ENCODE measurements at regions not wholly inside any gene's neighbourhood (a gene's known extent, or its start where the extent isn't known, plus 50 kb on each side); places are given as distances from the start of the nearest gene placed in this dataset.
A peak's percentile ranks its signal among the peaks of the same experiment; 100 is the strongest.

DNA sequence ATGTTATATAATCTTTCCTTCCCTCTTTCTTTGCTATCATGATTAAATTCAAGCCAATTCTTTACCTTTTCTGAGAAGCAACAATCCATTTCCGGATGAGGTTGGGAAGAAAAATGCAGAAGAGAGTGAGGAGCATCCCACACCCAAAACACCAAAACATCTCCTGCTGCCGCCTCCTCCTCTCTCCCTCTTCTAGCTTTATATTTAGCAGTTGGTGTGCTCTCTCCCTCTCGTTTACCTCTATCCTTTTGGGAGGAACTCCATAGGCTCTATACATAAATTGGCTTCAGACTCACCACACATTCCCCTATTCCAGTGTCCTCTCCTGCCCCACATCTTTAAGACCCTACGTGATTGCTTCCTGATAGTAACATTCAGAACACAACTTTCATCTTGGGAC lies 332.2 kb upstream of the PLXNA2 start:
- no peaks in the 10 kb centered on the region for H3K4me1 Mint-ChIP-seq
- no peak for DNase-seq (ENCODE audit: low spot score in 2 of 2)
- H3K4me3 Mint-ChIP-seq, result no peak overlapping the region
- no peak for ATAC-seq
- H3K9me3 Mint-ChIP-seq, result no peaks in the 10 kb centered on the region
- H3K27ac Mint-ChIP-seq, result no peak overlapping the region
- no peaks in the 10 kb centered on the region for H3K36me3 Mint-ChIP-seq

DNA sequence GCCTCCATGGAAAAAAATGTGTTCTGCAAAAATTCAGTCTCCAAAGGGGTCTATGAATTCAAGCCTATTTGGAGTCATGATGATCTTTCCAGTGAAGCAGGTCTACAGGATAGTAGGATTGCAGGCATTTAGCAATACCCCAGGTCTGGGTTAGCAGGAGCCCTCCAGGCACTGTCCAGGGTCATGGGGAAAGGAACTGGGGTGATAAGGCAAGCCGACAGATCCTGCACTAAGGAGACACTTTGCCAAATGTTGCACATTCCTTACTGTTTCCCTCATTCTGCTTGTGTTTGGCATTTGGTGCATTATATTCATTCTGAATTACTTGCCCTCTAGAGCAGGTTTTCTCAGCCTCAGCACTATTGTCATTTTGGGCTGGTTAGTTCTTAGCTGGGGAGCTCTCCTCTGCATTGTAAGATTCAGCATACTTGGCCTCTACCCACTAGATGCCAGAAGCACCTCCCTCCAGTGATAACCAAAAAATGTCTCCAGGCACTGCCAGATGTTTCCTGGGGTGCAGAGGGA lies 333.3 kb upstream of the PLXNA2 start:
- ATAC-seq, result no peak
- Mint-ChIP-seq H3K27ac (no peak overlapping the region), H3K36me3 (no peaks in the 10 kb centered on the region), H3K9me3 (no peaks in the 10 kb centered on the region), H3K4me1 (no peaks in the 10 kb centered on the region), H3K4me3 (no peak overlapping the region)
- DNase-seq (ENCODE audit: low spot score in 2 of 2), result no peak

DNA sequence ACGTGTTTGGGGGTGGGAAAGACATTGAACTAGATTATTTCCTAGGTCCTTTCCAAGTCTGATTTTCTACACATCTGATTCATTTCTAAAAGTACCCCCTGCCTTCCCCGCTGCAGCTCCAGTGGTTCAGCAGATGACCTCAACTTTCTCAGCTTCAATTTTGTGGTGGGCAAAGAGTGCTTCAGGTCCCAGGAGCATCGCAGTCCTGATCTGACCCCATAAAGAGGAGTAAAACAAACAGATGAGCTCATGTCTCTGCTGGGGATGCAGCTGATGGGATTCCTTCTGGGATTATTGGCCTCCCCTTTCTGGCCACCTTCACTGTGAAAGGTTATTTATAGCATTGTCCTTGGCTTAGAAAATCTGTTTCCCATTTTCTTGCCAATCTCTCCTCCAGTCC lies 337.0 kb upstream of the PLXNA2 start:
- DNase-seq (ENCODE audit: low spot score in 2 of 2) (no peak), ATAC-seq (no peak)
- Mint-ChIP-seq H3K4me3 (no peak overlapping the region), H3K9me3 (no peaks in the 10 kb centered on the region), H3K27ac (no peak overlapping the region), H3K36me3 (no peaks in the 10 kb centered on the region), H3K4me1 (no peaks in the 10 kb centered on the region)

DNA sequence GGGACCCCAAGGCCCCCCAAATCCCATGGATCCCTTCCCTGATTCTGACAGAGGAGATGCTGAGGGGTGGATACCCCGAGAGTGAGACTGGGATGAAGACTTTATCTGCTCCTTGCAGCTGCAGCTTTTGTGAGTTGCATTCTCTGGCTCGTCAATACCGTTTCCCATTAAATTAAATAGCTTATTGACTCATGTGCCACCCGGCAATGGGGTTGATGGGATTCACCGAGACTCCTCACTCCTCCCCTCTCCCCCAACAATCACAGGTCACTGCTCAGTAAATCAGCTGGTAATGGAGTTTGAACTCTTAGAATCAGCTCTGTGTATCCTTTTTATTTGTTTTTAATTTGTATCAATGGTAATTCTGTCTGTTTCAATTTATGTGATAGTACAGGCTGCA lies 337.5 kb upstream of the PLXNA2 start:
- ATAC-seq (no peak), DNase-seq (ENCODE audit: low spot score in 2 of 2) (no peak)
- no peaks in the 10 kb centered on the region for H3K9me3 Mint-ChIP-seq
- no peak overlapping the region for H3K27ac Mint-ChIP-seq
- H3K36me3 Mint-ChIP-seq, result no peaks in the 10 kb centered on the region
- no peak overlapping the region for H3K4me3 Mint-ChIP-seq
- no peaks in the 10 kb centered on the region for H3K4me1 Mint-ChIP-seq

DNA sequence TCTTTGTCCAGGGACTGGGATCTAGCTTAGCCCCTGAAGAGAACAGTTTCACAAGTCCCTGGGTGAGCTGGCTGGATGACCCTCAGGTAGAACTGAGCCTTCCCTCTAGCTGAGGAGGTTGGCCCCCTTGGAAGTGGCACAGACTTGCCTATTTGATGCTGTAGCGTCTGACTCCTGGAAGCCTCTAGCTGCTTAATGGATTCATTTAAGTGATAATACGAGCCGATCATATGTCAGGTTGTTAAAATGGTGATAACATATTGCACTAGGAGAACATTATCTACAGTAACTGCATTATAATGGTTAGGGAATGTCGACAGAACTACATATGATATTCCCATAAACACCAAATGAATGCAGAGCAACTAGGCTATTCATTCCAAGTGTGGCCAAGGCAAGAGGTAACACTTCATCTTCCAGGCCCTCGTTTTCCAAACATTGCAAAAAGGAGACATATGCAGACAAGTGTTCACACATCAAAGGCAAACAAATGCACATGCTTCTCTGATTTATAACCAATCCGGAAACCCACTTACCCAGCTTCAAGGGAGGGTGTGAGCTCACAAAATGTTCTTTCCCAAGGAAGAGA lies 340.1 kb upstream of the PLXNA2 start:
- H3K4me3 Mint-ChIP-seq, result no peak overlapping the region
- ATAC-seq (no peak), DNase-seq (ENCODE audit: low spot score in 2 of 2) (no peak)
- H3K9me3 Mint-ChIP-seq, result no peaks in the 10 kb centered on the region
- no peak overlapping the region for H3K27ac Mint-ChIP-seq
- H3K4me1 Mint-ChIP-seq, result no peaks in the 10 kb centered on the region
- no peaks in the 10 kb centered on the region for H3K36me3 Mint-ChIP-seq

DNA sequence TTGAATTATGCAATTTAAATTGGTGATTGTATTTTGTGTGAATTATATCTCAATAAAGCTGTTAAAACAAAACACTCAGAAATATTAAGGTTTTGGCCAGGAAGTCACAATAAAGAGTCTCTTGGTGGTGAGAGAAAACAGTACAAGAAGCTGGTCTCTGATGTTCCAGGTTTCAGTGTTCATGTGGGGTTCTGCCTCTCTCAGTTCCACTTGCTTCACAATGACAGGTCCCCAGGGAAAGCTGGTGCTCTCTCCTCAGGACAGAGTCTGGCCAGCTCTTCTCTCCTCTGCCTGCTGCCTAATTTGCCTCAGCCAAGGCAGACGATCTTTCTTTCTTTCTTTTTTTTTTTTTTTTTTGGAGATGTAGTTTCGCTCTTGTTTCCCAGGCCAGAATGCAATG lies 342.9 kb upstream of the PLXNA2 start:
- H3K36me3 Mint-ChIP-seq, result no peaks in the 10 kb centered on the region
- no peaks in the 10 kb centered on the region for H3K9me3 Mint-ChIP-seq
- no peak overlapping the region for H3K27ac Mint-ChIP-seq
- no peak for DNase-seq (ENCODE audit: low spot score in 2 of 2)
- no peak for ATAC-seq
- H3K4me3 Mint-ChIP-seq, result no peak overlapping the region
- H3K4me1 Mint-ChIP-seq, result no peaks in the 10 kb centered on the region

DNA sequence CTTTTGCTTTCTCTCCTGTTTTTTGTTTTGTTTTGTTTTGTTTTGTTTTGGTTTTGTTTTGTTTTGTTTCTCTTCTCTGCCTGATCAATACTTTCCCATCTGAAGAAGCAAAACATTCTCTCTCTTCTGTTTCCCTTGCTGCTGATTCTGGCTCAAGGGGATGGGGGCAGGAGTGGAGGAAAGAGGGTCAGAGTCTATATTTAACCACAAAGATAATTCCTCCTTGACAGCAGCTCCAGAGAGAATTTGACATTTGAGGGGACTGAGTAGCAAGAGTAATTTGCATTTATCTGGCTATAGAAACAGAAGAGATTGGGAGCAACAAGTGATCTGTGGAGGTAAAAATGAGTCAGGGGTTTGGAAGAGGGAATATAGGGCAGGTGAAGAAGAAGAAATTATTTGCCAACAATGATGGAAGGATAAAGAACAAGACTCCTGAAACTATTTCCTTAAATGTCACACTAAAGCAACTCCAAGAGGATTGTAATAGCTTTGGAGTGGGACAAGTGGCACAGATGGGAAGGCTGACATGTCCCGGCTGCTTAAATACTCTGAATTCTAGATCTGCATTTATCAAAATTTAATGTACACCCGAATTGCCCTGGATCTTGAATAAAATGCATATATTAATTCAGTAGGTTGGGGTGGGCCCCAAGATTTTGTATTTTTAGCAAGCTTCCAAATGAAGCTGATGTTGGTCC lies 349.3 kb upstream of the PLXNA2 start:
- H3K27ac Mint-ChIP-seq, result no peak overlapping the region
- no peak for ATAC-seq
- H3K9me3 Mint-ChIP-seq, result no peaks in the 10 kb centered on the region
- no peaks in the 10 kb centered on the region for H3K4me1 Mint-ChIP-seq
- no peaks in the 10 kb centered on the region for H3K36me3 Mint-ChIP-seq
- H3K4me3 Mint-ChIP-seq, result no peak overlapping the region
- no peak for DNase-seq (ENCODE audit: low spot score in 2 of 2)

DNA sequence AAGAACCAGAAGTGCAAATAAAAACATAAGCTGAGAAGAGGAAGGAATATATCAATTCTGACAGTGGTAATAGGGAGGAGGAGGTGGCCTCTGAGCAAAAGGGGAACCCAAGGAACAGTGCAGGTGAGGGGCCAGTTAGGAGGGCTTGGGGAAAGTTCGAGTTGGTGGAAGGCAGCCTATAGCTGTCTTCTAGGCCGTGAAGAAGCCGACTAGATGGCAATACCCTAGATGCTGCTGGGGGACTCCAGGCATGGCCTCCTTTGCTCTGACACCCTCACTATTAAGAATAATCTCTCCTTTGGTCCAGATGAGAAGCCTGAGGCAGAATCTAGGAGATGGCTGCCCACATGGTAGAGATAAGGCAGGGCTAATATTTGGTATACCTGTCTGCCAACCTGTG lies 351.1 kb upstream of the PLXNA2 start:
- H3K36me3 Mint-ChIP-seq, result no peaks in the 10 kb centered on the region
- no peaks in the 10 kb centered on the region for H3K9me3 Mint-ChIP-seq
- H3K4me1 Mint-ChIP-seq, result no peaks in the 10 kb centered on the region
- ATAC-seq, result no peak
- no peak for DNase-seq (ENCODE audit: low spot score in 2 of 2)
- H3K4me3 Mint-ChIP-seq, result no peak overlapping the region
- no peak overlapping the region for H3K27ac Mint-ChIP-seq

DNA sequence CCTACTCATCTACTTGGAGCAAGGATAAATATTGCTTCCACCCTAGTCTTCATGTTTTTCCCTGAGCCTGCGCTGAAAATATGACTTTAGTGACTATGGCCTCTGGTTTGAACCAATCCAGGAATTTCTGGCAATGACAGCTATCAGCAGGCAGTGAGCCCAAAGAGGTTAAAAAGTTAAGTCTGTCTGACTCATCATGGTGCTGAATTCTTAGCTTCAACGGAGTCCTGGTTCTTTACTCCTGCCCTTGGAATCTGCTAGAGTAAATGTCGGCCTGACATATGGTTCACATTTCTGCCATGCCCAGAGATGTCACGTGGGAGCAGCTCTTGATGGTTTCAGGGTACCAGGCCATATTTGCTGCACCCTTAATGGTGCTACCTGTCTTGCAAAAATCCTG lies 351.6 kb upstream of the PLXNA2 start:
- ATAC-seq, result no peak
- no peaks in the 10 kb centered on the region for H3K4me1 Mint-ChIP-seq
- DNase-seq (ENCODE audit: low spot score in 2 of 2), result no peak
- H3K27ac Mint-ChIP-seq, result no peak overlapping the region
- no peaks in the 10 kb centered on the region for H3K36me3 Mint-ChIP-seq
- no peak overlapping the region for H3K4me3 Mint-ChIP-seq
- no peaks in the 10 kb centered on the region for H3K9me3 Mint-ChIP-seq

DNA sequence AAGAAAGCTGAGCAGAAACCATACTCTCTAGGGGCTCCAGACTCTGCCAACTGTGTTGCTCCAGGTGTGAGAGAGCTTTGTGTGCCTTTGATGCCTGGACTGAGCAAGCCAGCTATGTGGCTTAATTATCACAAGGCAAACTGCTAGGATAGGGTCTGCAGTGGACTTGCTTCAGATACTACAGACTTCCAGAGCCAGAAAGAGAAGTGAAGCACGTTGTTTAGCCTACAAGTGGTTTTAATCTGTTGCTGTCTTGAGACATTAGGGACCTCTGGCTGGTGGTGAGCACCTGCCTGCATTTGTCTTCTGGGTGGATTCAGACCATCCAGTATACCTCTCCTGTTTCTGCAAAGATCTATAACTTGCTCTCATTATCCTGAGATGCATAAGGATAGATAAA lies 353.4 kb upstream of the PLXNA2 start:
- ATAC-seq, result no peak
- Mint-ChIP-seq H3K36me3 (no peaks in the 10 kb centered on the region), H3K4me3 (no peak overlapping the region), H3K4me1 (no peaks in the 10 kb centered on the region), H3K9me3 (no peaks in the 10 kb centered on the region), H3K27ac (no peak overlapping the region)
- no peak for DNase-seq (ENCODE audit: low spot score in 2 of 2)

DNA sequence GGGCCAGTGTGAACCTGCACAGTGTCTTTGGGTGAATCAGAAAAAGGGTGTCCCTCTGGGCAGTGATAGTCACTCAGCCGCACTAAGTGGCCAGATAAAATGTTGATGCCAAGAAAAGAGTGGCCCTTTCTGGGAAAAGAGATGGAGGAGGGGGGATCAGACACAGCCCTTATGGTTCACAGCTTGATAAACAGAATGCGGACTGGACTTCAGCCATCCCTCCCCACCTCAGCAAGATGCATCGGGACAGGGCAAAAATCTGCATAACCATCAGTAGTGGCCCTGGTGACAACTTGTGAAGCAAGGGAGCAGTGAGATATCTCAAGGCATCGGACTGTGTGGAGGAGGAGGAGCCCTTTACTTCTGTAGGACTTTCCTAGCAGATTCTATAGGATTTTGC lies 353.8 kb upstream of the PLXNA2 start:
- no peaks in the 10 kb centered on the region for H3K36me3 Mint-ChIP-seq
- H3K4me3 Mint-ChIP-seq, result no peak overlapping the region
- DNase-seq (ENCODE audit: low spot score in 2 of 2), result no peak
- no peaks in the 10 kb centered on the region for H3K4me1 Mint-ChIP-seq
- H3K27ac Mint-ChIP-seq, result no peak overlapping the region
- H3K9me3 Mint-ChIP-seq, result no peaks in the 10 kb centered on the region
- no peak for ATAC-seq

DNA sequence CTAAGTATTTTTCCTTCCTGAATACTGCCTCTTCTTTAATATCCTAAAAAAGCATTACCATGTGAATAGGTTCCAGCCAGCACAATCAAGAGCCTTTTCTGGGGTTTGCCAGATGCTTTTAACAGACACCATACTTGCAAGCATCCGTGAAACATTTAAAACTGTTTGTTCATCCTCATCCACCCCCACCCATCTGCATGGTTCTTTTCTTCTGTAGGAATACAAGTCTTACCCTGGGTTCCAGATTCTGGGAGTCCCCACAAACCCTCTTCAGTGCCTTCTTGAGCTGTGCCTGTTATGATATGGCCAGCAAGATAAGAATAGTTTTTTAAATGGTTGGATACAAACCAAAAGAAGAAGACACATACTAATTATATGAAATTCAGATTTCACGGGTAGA lies 354.9 kb upstream of the PLXNA2 start:
- Mint-ChIP-seq H3K4me3 (no peak overlapping the region), H3K4me1 (no peaks in the 10 kb centered on the region), H3K36me3 (no peaks in the 10 kb centered on the region), H3K27ac (no peak overlapping the region), H3K9me3 (no peaks in the 10 kb centered on the region)
- DNase-seq (ENCODE audit: low spot score in 2 of 2), result no peak
- ATAC-seq, result no peak

DNA sequence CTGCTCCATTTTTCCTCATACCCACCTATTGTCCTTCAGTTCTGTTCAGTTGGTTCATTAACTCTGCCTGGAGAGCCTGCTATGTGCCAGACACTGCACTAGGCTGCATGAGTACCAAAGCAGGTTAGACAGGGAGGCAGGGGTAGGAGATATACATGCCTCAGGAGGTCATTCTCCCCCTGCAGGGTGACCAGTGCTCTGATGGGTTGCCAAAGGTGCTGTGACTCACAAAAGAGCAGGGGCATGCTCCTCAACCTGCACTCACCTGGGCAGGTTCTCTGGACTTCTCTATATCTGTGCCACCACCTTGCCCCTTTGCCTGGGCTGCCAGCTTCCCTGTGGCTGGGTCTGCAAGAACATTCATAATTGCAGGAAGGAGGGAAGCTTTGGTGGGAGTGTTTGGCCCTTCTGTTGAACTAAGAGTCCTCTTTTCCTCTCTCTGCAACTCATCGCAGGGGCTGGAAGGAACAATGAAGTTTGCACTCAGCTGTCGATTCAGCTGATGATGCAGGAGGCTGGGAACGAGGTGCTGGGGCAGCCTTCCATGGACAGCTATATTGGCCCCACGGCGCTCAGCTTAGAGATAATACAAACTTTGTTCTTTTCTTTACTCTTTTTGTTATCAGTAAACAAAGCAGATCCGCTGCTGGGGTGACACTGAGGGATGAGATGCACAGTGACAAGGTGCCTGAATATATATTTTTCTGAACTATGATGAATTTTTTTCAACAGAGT lies 356.4 kb upstream of the PLXNA2 start:
- ATAC-seq (no peak), DNase-seq (ENCODE audit: low spot score in 2 of 2) (no peak)
- no peak overlapping the region for H3K4me3 Mint-ChIP-seq
- no peaks in the 10 kb centered on the region for H3K36me3 Mint-ChIP-seq
- H3K27ac Mint-ChIP-seq, result no peak overlapping the region
- no peaks in the 10 kb centered on the region for H3K4me1 Mint-ChIP-seq
- H3K9me3 Mint-ChIP-seq, result no peaks in the 10 kb centered on the region

DNA sequence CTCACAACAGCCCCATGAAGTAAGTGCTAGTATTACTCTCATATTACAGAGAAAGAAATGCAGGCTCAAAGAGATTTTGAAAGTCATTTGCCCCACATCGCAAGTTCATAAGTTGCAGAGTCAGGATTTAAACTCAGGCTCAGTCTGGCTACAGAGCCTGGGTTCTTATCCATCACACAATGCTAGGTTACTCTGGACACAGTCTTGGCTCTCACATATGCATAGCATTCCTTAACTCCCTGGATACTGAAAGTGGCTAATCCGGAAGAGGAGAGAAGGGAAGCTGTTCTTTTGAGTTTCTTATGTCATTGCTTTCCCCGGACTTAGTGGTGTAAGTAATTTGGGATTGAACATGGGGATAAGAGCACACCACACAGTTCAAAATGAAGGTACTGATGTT lies 357.4 kb upstream of the PLXNA2 start:
- no peak for DNase-seq (ENCODE audit: low spot score in 2 of 2)
- ATAC-seq, result no peak
- no peak overlapping the region for H3K4me3 Mint-ChIP-seq
- H3K9me3 Mint-ChIP-seq, result no peaks in the 10 kb centered on the region
- H3K4me1 Mint-ChIP-seq, result no peaks in the 10 kb centered on the region
- no peak overlapping the region for H3K27ac Mint-ChIP-seq
- H3K36me3 Mint-ChIP-seq, result no peaks in the 10 kb centered on the region

DNA sequence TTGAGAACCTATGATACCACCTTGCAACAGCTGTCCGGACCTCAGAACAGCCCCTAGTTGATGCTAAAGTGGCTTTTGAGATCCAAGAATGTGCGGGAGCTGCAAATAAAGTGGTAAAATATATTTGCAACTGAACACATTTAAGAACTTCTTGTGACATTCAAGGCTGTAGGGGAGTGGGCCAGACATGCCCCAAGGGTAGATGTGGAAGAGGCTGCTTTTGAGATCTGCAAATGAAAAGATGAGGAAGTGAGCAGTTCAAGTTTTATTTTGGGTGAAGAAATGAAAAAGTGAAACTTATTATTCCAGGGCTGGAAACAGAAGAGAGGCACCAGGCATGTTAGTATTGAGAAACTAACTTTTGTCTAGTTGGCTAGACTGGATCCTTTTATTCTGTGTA lies 359.5 kb upstream of the PLXNA2 start:
- ATAC-seq (no peak), DNase-seq (ENCODE audit: low spot score in 2 of 2) (no peak)
- Mint-ChIP-seq H3K36me3 (no peaks in the 10 kb centered on the region), H3K27ac (no peak overlapping the region), H3K9me3 (no peaks in the 10 kb centered on the region), H3K4me1 (no peaks in the 10 kb centered on the region), H3K4me3 (no peak overlapping the region)

DNA sequence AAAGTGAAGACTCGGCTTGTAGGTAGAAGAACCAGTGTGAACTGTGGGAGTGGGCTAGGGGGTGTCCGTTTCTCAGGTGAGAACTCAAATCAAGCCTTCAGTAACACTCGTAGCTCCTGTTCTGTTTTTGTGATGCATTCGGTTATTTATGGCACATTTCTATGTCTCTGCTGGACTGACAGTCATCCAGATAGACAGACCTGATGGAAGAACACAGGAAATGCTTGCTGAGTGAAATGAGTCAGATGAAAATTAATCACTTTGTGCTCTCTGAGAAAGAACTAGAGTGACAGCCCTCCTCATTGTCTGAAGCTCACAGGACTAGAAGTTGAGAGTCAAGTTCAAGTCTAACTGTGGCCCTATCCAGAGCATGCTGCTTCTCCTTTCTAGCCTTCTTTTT lies 360.1 kb upstream of the PLXNA2 start:
- DNase-seq (ENCODE audit: low spot score in 2 of 2) (peak in 1 of 2 donors; percentile 53), ATAC-seq (peak; percentile 85)
- no peak overlapping the region for H3K4me3 Mint-ChIP-seq
- no peaks in the 10 kb centered on the region for H3K9me3 Mint-ChIP-seq
- no peaks in the 10 kb centered on the region for H3K36me3 Mint-ChIP-seq
- no peak overlapping the region for H3K27ac Mint-ChIP-seq
- no peaks in the 10 kb centered on the region for H3K4me1 Mint-ChIP-seq
